ENCODE measurements at regions not wholly inside any gene's neighbourhood (a gene's known extent, or its start where the extent isn't known, plus 50 kb on each side); places are given as distances from the start of the nearest gene placed in this dataset.
"Not testable (repeated sequence)": the region's sequence is repeated elsewhere in the genome, so short reads cannot be mapped to it uniquely, and the experiment has no call there.

GRCh38 chr6:159572439-159573110 lies 120.5 kb downstream of the SOD2 start:
- H3K9me3 Mint-ChIP-seq: peaks cover 14% of the 10 kb centered on the region
- H3K36me3 Mint-ChIP-seq: no peaks in the 10 kb centered on the region
- DNase-seq (ENCODE audit: low spot score) (no peak), ATAC-seq (no peak)
- no peak overlapping the region for H3K4me3 Mint-ChIP-seq
- no peak overlapping the region for H3K27ac Mint-ChIP-seq
- peaks cover 11 to 21% of the 10 kb centered on the region in 2 donors for H3K27me3 Mint-ChIP-seq
- H3K4me1 Mint-ChIP-seq (ENCODE audit: low read depth in 2 of 2): no peaks in the 10 kb centered on the region

GRCh38 chr6:159565181-159565710 lies 127.8 kb downstream of the SOD2 start:
- no peaks in the 10 kb centered on the region for H3K36me3 Mint-ChIP-seq
- H3K4me3 Mint-ChIP-seq: no peak overlapping the region
- ATAC-seq: no peak
- H3K4me1 Mint-ChIP-seq (ENCODE audit: low read depth in 2 of 2): no peaks in the 10 kb centered on the region
- no peak overlapping the region for H3K27ac Mint-ChIP-seq
- H3K9me3 Mint-ChIP-seq: peaks cover 10% of the 10 kb centered on the region
- no peak for DNase-seq (ENCODE audit: low spot score)
- peaks cover 6 to 11% of the 10 kb centered on the region in 2 donors for H3K27me3 Mint-ChIP-seq

GRCh38 chr6:159564456-159564855 lies 128.6 kb downstream of the SOD2 start:
- no peaks in the 10 kb centered on the region for H3K36me3 Mint-ChIP-seq
- H3K9me3 Mint-ChIP-seq: peaks cover 3% of the 10 kb centered on the region

GRCh38 chr6:159557031-159557430 lies 136.0 kb downstream of the SOD2 start:
- H3K36me3 Mint-ChIP-seq: no peaks in the 10 kb centered on the region
- H3K4me3 Mint-ChIP-seq: no peak overlapping the region
- H3K9me3 Mint-ChIP-seq: peaks cover 3% of the 10 kb centered on the region
- DNase-seq (ENCODE audit: low spot score): no peak
- no peak for ATAC-seq
- H3K4me1 Mint-ChIP-seq (ENCODE audit: low read depth in 2 of 2): no peaks in the 10 kb centered on the region
- H3K27ac Mint-ChIP-seq: no peak overlapping the region
- H3K27me3 Mint-ChIP-seq: peaks cover 13 to 35% of the 10 kb centered on the region in 2 donors

More at GRCh38 chr6:159564456-159564855, 128.6 kb downstream of the SOD2 start:
- DNase-seq (ENCODE audit: low spot score) (no peak), ATAC-seq (no peak)
- peaks cover 6 to 11% of the 10 kb centered on the region in 2 donors for H3K27me3 Mint-ChIP-seq
- no peak overlapping the region for H3K4me3 Mint-ChIP-seq
- no peaks in the 10 kb centered on the region for H3K4me1 Mint-ChIP-seq (ENCODE audit: low read depth in 2 of 2)
- H3K27ac Mint-ChIP-seq: no peak overlapping the region

- no peaks in the 10 kb centered on the region for H3K36me3 Mint-ChIP-seq
- H3K27me3 Mint-ChIP-seq: peaks cover 22 to 52% of the 10 kb centered on the region in 2 donors
- no peak overlapping the region for H3K4me3 Mint-ChIP-seq
- H3K27ac Mint-ChIP-seq: no peak overlapping the region
- H3K4me1 Mint-ChIP-seq (ENCODE audit: low read depth in 2 of 2): no peaks in the 10 kb centered on the region
- H3K9me3 Mint-ChIP-seq: peaks cover 5% of the 10 kb centered on the region
- DNase-seq (ENCODE audit: low spot score) (no peak), ATAC-seq (no peak)
Measured at GRCh38 chr6:159555082-159555875, 137.8 kb downstream of the SOD2 start.

GRCh38 chr6:159541296-159541695 lies 151.7 kb downstream of the SOD2 start:
- no peak overlapping the region for H3K27ac Mint-ChIP-seq
- no peak overlapping the region for H3K4me3 Mint-ChIP-seq
- H3K36me3 Mint-ChIP-seq: no peaks in the 10 kb centered on the region
- ATAC-seq (peak in 1 of 2 donors; percentile 6), DNase-seq (ENCODE audit: low spot score) (no peak)
- H3K4me1 Mint-ChIP-seq (ENCODE audit: low read depth in 2 of 2): no peaks in the 10 kb centered on the region
- peaks cover 13 to 38% of the 10 kb centered on the region in 2 donors for H3K27me3 Mint-ChIP-seq
- H3K9me3 Mint-ChIP-seq: no peaks in the 10 kb centered on the region

- peak in 1 of 2 donors; percentile 45 for ATAC-seq
- no peak overlapping the region for H3K4me3 Mint-ChIP-seq
- no peaks in the 10 kb centered on the region for H3K4me1 Mint-ChIP-seq (ENCODE audit: low read depth in 2 of 2)
- no peak overlapping the region for H3K27ac Mint-ChIP-seq
- DNase-seq (ENCODE audit: low spot score): no peak
- peaks cover 13 to 38% of the 10 kb centered on the region in 2 donors for H3K27me3 Mint-ChIP-seq
- H3K36me3 Mint-ChIP-seq: no peaks in the 10 kb centered on the region
- H3K9me3 Mint-ChIP-seq: no peaks in the 10 kb centered on the region
Measured at GRCh38 chr6:159540883-159541282, 152.2 kb downstream of the SOD2 start.

GRCh38 chr6:159540152-159540551 lies 152.9 kb downstream of the SOD2 start:
- no peaks in the 10 kb centered on the region for H3K9me3 Mint-ChIP-seq

GRCh38 chr6:159538031-159538430 lies 155.0 kb downstream of the SOD2 start:
- H3K9me3 Mint-ChIP-seq; H3K27ac Mint-ChIP-seq; DNase-seq (ENCODE audit: low spot score): not testable (repeated sequence)

More at GRCh38 chr6:159540152-159540551, 152.9 kb downstream of the SOD2 start:
- ATAC-seq (no peak), DNase-seq (ENCODE audit: low spot score) (no peak)
- no peaks in the 10 kb centered on the region for H3K36me3 Mint-ChIP-seq
- no peak overlapping the region for H3K27ac Mint-ChIP-seq
- H3K4me3 Mint-ChIP-seq: no peak overlapping the region
- H3K4me1 Mint-ChIP-seq (ENCODE audit: low read depth in 2 of 2): no peaks in the 10 kb centered on the region
- peaks cover 13 to 38% of the 10 kb centered on the region in 2 donors for H3K27me3 Mint-ChIP-seq

GRCh38 chr6:159535656-159536350 lies 157.2 kb downstream of the SOD2 start:
- ATAC-seq: no peak
- Mint-ChIP-seq H3K4me1 (ENCODE audit: low read depth in 2 of 2) (no peaks in the 10 kb centered on the region), H3K27ac (no peak overlapping the region), H3K9me3 (no peaks in the 10 kb centered on the region), H3K27me3 (peaks cover 5 to 14% of the 10 kb centered on the region in 2 donors), H3K36me3 (no peaks in the 10 kb centered on the region), H3K4me3 (no peak overlapping the region)
- DNase-seq (ENCODE audit: low spot score): no peak

More at GRCh38 chr6:159538031-159538430, 155.0 kb downstream of the SOD2 start:
- not testable (repeated sequence) for H3K4me3 Mint-ChIP-seq; H3K36me3 Mint-ChIP-seq; H3K4me1 Mint-ChIP-seq (ENCODE audit: low read depth in 2 of 2); ATAC-seq
- peaks cover 9 to 29% of the 10 kb centered on the region in 2 donors for H3K27me3 Mint-ChIP-seq

- Mint-ChIP-seq H3K9me3 (no peaks in the 10 kb centered on the region), H3K4me1 (ENCODE audit: low read depth in 2 of 2) (no peaks in the 10 kb centered on the region), H3K4me3 (no peak overlapping the region), H3K36me3 (no peaks in the 10 kb centered on the region), H3K27me3 (peaks cover 2 to 22% of the 10 kb centered on the region in 2 donors), H3K27ac (no peak overlapping the region)
- ATAC-seq (no peak), DNase-seq (ENCODE audit: low spot score) (no peak)
Measured at GRCh38 chr6:159533568-159533967, 159.5 kb downstream of the SOD2 start.

- Mint-ChIP-seq H3K9me3 (no peaks in the 10 kb centered on the region), H3K36me3 (no peaks in the 10 kb centered on the region), H3K27ac (no peak overlapping the region), H3K27me3 (peaks cover 2 to 23% of the 10 kb centered on the region in 2 donors), H3K4me3 (no peak overlapping the region), H3K4me1 (ENCODE audit: low read depth in 2 of 2) (no peaks in the 10 kb centered on the region)
- no peak for ATAC-seq
- no peak for DNase-seq (ENCODE audit: low spot score)
Measured at GRCh38 chr6:159533016-159533415, 160.0 kb downstream of the SOD2 start.

GRCh38 chr6:159532155-159532554 lies 160.9 kb downstream of the SOD2 start:
- ATAC-seq (no peak), DNase-seq (ENCODE audit: low spot score) (no peak)
- Mint-ChIP-seq H3K4me1 (ENCODE audit: low read depth in 2 of 2) (no peaks in the 10 kb centered on the region), H3K27me3 (peaks cover 6 to 31% of the 10 kb centered on the region in 2 donors), H3K4me3 (no peak overlapping the region), H3K27ac (no peak overlapping the region), H3K9me3 (no peaks in the 10 kb centered on the region), H3K36me3 (no peaks in the 10 kb centered on the region)

Data from natural killer cell treated with Interleukin-12 subunit alpha and Interleukin-12 subunit beta and Interleukin-15 and Interleukin-18, amount 100 ng/mL, for 72 hours (primary cell).